ENCODE measurements at regions not wholly inside any gene's neighbourhood (a gene's known extent, or its start where the extent isn't known, plus 50 kb on each side); places are given as distances from the start of the nearest gene placed in this dataset.

GRCh38 chr9:35548571-35548970 lies 56.5 kb upstream of the TESK1 start:
- DNase-seq (ENCODE audit: low read depth in 1 of 2, low spot score in 1 of 2), result no peak
- Histone ChIP-seq H3K27ac (replicated peaks) (no peak overlapping the region), H3K4me3 (replicated peaks; ENCODE audit: insufficient read depth, low read length) (no peak overlapping the region), H3K27me3 (ENCODE audit: insufficient read depth, poor library complexity, severe bottlenecking) (no peaks in the 10 kb centered on the region)
- no peak for TF ChIP-seq REST (IDR thresholded peaks at IDR 0.05; ENCODE audit: insufficient replicate concordance, low read depth)
- TF ChIP-seq SPI1 (IDR thresholded peaks at IDR 0.05; ENCODE audit: borderline replicate concordance, low read depth), result no peak
- TF ChIP-seq GABPA (IDR thresholded peaks at IDR 0.05; ENCODE audit: low read depth), result no peak
- no peak for TF ChIP-seq CTCF (IDR thresholded peaks at IDR 0.05; ENCODE audit: insufficient read depth, low read length)
- TF ChIP-seq POLR2AphosphoS5 (IDR thresholded peaks at IDR 0.05; ENCODE audit: low read depth), result no peak

- no peaks in the 10 kb centered on the region for H3K27me3 ChIP-seq (ENCODE audit: insufficient read depth, poor library complexity, severe bottlenecking)
- DNase-seq (ENCODE audit: low read depth in 1 of 2, low spot score in 1 of 2), result no peak
- no peak overlapping the region for H3K27ac ChIP-seq (replicated peaks)
- H3K4me3 ChIP-seq (replicated peaks; ENCODE audit: insufficient read depth, low read length), result no peak overlapping the region
- TF ChIP-seq REST (IDR thresholded peaks at IDR 0.05; ENCODE audit: insufficient replicate concordance, low read depth) (no peak), GABPA (IDR thresholded peaks at IDR 0.05; ENCODE audit: low read depth) (no peak), CTCF (IDR thresholded peaks at IDR 0.05; ENCODE audit: insufficient read depth, low read length) (no peak), SPI1 (IDR thresholded peaks at IDR 0.05; ENCODE audit: borderline replicate concordance, low read depth) (no peak), POLR2AphosphoS5 (IDR thresholded peaks at IDR 0.05; ENCODE audit: low read depth) (no peak)
Observed at GRCh38 chr9:35549441-35549840, 55.6 kb upstream of the TESK1 start.

GRCh38 chr9:35552376-35552775 lies 52.7 kb upstream of the TESK1 start:
- TF ChIP-seq GABPA (IDR thresholded peaks at IDR 0.05; ENCODE audit: low read depth) (no peak), POLR2AphosphoS5 (IDR thresholded peaks at IDR 0.05; ENCODE audit: low read depth) (no peak), SPI1 (IDR thresholded peaks at IDR 0.05; ENCODE audit: borderline replicate concordance, low read depth) (no peak), CTCF (IDR thresholded peaks at IDR 0.05; ENCODE audit: insufficient read depth, low read length) (no peak), REST (IDR thresholded peaks at IDR 0.05; ENCODE audit: insufficient replicate concordance, low read depth) (no peak)
- H3K4me3 ChIP-seq (replicated peaks; ENCODE audit: insufficient read depth, low read length), result no peak overlapping the region
- no peaks in the 10 kb centered on the region for H3K27me3 ChIP-seq (ENCODE audit: insufficient read depth, poor library complexity, severe bottlenecking)
- H3K27ac ChIP-seq (replicated peaks), result no peak overlapping the region
- DNase-seq (ENCODE audit: low read depth in 1 of 2, low spot score in 1 of 2), result no peak
